GM18502 (cell line): ENCODE measurements at regions not wholly inside any gene's neighbourhood (a gene's known extent, or its start where the extent isn't known, plus 50 kb on each side); places are given as distances from the start of the nearest gene placed in this dataset.
"Not testable (repeated sequence)": the region's sequence is repeated elsewhere in the genome, so short reads cannot be mapped to it uniquely, and the experiment has no call there.

ENCODE experiments used
- ATAC-seq: cut with Tn5 transposase; IDR thresholded peaks from one replicate; pipeline ENCODE4 v1.9.1; 2021; ENCODE audit warnings: mild to moderate bottlenecking; ENCODE audit not compliant: unreplicated experiment, poor library complexity

DNA sequence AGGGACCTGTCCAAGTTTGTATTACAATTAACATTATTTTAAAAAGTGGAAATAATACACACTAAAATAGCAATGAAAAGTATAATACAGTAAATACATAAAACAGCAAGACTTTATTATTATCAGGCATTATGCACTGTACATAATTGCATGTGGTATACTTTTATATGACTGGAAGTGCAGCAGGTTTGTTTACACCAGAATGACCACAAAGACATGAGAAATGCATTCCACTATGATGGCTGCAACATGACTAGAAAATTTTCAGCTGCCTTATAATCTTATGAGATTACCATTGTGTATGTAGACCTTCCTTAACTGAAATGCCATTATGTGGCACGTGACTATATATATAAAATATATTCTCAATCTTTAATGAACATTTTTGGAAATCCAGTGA, 1699.6 kb downstream of the KCNT2 start:
- ATAC-seq: no peak

- ATAC-seq: no peak
Observed at GRCh38 chr1:194903524-194903923, 1704.7 kb downstream of the KCNT2 start.

- ATAC-seq: no peak
Observed at GRCh38 chr1:194889310-194889709, 1702.9 kb upstream of the B3GALT2 start.

DNA sequence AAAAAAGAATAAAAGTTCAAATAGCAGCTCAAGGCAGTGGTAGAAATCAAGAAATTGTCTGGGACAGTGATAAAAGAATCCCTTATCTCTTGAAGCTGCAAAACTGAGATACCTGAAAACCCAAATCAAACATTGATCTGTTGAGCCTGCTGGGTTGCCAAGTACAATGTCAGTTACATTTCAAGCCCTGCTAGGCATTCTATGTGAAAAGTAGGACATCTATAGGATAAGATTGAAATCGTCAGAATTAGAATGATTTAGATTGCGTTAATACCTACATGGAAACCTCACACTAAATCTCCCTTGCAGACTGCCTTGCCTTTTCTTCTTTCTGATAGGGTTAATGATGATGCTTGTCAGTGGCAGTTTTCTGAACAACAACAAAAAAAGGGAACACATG, 1684.4 kb upstream of the B3GALT2 start:
- ATAC-seq: peak; percentile 56

DNA sequence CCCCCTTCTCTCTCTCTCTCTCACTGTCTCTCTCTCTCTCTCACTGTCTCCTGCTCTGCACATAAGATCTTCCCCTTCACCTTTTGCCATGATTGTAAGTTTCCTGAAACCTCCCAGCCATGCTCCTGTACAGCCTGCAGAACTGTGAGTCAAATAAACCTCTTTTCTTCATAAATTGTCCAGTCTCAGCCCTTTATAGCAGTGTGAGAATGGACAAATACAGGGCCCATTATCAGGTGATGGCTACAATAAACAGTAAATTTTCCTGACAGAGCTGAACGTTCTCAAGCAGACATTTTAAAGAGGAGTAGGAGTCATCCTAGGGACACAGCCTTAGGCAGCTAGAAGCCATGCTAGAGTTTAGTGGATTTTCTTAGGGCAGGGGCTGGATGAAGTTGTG, 1679.7 kb upstream of the B3GALT2 start:
- ATAC-seq: no peak

GRCh38 chr1:194865383-194865782, 1679.0 kb upstream of the B3GALT2 start:
- no peak for ATAC-seq

DNA sequence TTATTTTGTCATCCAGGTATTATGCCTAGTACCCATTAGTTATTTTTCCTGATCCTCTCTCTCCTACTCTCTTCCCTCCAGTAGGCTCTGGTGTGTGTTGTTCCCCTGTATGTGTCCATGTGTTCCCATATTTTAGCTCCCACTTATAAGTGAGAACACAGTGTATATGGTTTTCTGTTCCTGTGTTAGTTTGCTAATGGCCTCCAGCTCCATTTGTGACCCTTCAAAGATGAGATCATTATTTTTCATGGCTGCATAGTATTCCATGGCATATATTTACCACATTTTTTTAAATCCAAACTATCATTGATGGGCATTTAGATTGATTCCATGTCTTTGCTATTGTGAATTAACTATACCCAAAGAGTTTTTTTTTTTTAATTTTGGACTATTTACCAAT, 1675.7 kb upstream of the B3GALT2 start:
- no peak for ATAC-seq

GRCh38 chr1:194860248-194861201, 1674.1 kb upstream of the B3GALT2 start:
- ATAC-seq: no peak

DNA sequence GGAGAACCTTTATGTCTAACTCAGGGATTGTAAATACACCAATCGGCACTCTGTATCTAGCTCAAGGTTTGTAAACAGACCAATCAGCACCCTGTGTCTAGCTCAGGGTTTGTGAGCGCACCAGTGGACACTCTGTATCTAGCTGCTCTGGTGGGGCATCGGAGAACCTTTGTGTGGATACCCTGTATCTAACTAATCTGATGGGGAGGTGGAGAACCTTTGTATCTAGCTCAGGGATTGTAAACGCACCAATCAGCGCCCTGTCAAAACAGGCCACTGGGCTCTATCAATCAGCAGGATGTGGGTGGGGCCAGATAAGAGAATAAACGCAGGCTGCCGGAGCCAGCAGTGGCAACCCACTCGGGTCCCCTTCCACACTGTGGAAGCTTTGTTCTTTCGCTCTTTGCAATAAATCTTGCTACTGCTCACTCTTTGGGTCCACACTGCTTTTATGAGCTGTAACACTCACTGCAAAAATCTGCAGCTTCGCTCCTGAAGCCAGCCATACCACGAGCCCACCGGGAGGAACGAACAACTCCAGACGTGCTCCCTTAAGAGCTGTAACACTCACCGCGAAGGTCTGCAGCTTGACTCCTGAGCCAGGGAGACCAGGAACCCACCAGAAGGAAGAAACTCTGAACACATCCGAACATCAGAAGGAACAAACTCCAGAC, 1673.2 kb upstream of the B3GALT2 start:
- not testable (repeated sequence) for ATAC-seq

DNA sequence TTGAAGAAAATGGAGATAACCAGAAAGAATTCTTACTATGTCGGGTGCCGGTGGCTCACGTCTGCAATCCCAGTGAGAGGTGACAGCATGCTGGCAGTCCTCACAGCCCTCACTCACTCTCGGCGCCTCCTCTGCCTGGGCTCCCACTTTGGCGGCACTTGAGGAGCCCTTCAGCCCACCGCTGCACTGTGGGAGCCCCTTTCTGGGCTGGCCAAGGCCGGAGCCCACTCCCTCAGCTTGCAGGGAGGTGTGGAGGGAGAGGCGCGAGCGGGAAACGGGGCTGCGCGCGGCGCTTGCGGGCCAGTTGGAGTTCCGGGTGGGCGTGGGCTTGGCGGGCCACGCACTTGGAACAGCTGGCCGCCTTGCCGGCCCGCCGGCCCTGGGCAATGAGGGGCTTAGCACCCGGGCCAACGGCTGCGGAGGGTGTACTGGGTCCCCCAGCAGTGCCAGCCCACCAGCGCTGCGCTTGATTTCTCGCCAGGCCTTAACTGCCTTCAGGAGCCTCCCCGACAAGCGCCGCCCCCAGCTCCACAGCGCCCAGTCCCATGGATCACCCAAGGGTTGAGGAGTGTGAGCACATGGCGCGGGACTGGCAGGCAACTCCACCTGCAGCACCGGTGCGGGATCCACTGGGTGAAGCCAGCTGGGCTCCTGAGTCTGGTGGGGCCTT, 1672.5 kb upstream of the B3GALT2 start:
- ATAC-seq: not testable (repeated sequence)

DNA sequence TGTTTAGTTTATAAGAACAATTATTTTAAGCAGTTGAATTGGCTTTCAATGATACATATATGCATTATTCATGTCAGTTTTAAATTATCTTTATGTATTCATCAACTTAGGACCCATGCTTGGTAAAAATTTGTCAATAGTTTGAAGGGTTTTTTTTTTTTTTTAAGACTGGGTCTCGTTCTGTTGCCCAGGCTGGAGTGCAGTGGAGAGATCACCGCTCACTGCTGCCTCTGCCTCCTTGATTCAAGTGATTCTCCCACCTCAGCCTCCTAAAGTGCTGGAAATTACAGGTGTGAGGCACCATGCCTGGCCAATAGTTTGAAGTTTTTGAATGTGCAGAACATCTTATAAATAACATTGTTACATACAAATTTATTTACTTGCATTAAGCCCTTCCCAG, 1671.0 kb upstream of the B3GALT2 start:
- no peak for ATAC-seq

DNA sequence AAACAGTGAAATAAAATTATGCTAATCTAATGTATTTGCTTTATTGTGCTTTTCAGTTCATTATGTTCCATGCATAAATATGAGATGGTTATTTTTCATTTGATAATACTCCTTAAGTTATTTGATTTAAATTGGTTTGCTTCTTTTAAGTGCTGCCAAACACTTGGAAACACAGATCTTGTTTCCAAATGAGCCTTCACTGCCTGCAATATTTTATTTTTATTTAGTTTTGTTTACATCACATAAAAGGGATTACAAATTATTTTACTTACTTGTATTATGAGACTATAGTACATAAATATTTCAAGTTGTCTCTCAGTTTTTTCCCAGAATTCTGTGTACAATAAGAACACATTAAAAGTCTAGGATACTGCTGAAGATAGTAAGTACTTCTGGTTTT, 1662.4 kb upstream of the B3GALT2 start:
- no peak for ATAC-seq

DNA sequence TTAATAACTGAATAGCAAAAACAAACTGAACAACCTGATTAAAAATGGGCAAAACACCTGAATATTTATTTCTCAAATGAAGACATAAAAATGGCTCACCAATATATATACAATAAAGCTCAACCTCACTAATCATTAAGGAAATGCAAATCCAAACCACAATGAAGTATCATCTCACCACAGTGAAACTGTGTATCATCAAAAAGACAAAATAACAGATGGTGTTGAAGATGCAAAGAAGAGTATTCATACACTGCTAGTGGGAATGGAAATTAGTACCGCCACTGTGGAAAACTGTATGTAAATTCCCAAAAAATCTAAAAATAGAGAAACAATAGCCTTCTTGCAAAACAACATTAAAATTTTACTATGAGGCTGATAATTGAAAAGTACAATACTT, 1660.1 kb upstream of the B3GALT2 start:
- ATAC-seq: peak; percentile 81

- ATAC-seq: no peak
Observed at GRCh38 chr1:194843077-194843476, 1656.7 kb upstream of the B3GALT2 start.

DNA sequence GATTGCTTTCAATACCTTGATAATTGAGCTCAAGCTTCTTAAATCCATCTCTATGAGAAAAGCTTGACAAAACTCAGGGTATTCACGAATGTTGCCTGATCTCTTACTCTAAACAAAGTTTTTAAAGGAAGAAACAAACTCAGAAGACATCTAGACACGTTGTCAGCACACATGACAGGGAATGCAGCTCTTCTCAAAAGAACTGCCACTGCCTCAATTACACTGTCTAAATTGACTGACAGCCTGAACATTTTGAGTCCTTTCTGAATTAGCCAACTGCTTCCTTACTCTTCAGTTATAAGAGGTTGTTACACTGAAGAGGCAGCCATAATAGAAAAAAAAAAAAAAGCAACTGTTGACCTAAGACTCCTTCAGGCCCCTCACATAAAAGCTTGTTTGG, 1646.7 kb upstream of the B3GALT2 start:
- no peak for ATAC-seq

DNA sequence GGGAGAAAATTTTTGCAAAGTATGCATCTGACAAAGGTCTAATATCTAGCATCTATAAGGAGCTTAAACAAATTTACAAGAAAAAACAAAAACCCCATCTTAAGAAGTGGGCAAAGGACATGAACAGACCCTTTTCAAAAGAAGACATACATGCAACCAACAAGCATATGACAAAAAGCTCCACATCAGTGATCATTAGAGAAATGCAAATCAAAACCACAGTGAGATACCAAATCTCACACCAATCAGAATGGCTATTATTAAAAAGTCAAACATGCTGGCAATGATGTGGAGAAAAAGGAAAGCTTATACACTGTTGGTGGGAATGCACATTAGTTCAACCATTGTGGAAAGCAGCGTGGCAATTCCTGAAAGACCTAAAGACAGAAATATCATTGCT, 1645.2 kb upstream of the B3GALT2 start:
- ATAC-seq: peak; percentile 26

DNA sequence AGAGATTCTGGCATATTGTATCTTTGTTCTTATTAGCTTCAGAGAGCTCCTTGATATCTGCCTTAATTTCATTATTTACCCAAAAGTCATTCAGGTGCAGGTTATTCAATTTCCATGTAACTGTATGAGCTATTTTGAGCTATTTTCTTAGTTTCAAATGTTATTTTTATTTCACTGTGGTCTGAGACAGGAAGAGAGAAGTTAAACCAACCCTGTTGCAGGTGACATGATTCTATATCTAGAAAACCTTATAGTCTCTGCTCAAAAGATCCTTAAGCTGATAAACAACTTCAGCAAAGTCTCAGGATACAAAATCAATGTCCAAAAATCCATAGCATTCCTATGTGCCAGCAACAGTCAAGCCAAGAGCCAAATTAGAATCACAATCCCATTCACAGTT, 1644.0 kb upstream of the B3GALT2 start:
- peak; percentile 96 for ATAC-seq

- no peak for ATAC-seq
Observed at GRCh38 chr1:194829492-194829891, 1643.1 kb upstream of the B3GALT2 start.

DNA sequence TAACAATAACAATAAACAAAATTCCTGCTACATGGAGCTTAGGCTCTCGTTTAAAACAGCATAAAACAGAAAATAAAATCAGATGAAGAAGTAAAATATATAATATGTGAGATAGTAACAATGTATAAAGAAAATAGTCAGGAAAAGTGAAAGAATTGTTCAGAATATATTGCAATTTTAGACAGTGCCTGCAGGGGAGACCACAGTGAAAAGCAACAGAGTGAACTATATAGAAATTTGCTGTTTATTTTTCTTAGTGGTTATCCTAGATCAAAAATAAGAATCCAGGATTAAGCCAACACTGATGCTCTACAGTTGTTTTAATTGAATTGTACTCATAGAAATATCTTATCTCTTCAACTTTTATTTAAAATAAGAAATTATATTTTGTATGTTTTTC, 1639.0 kb upstream of the B3GALT2 start:
- no peak for ATAC-seq

- no peak for ATAC-seq
Observed at GRCh38 chr1:194821091-194821490, 1634.7 kb upstream of the B3GALT2 start.

DNA sequence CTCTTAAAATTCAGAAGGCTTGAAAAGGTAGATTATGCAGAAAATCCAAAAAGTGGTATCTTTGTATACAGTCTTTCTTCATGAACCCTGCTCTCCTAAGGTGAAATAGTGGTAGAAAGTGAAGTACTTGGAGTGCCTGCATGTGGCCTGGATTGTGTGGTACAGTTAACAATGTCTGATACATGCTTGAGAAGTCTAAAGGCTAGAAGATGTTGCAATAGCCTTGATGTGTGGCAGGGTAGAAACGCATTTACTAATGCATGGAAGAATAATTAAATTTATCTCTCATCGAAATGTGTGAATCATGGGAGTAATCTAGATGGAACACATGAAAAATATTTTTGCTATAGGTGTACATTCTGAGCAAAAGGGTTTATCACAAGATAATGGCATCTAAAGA, 1632.3 kb upstream of the B3GALT2 start:
- ATAC-seq: no peak
